Neural progenitor cell (in vitro differentiated cells): ENCODE measurements at regions not wholly inside any gene's neighbourhood (a gene's known extent, or its start where the extent isn't known, plus 50 kb on each side); places are given as distances from the start of the nearest gene placed in this dataset.

ENCODE experiments used
- DNase-seq: peaks from one replicate; pipeline ENCODE4 v3.0.0-alpha.2; 2016; ENCODE audit warnings: low spot score
- H2AFZ ChIP-seq: fragments of 200-600 bp; sonication (generic); replicated peaks from 2 replicates; pipeline ENCODE4 v1.6.1; 2016; ENCODE audit warnings: antibody characterized with exemption
- H3F3A ChIP-seq: fragments of 200-600 bp; sonication (generic); 2 replicates; pipeline ENCODE4 v1.6.1; 2016; ENCODE audit warnings: antibody characterized with exemption, low read depth
- H3K27ac ChIP-seq: fragments of 200-600 bp; sonication (generic); 2 replicates; pipeline ENCODE4 v1.5.1; 2016; ENCODE audit warnings: mild to moderate bottlenecking
- H3K27me3 ChIP-seq: fragments of 200-600 bp; sonication (generic); 2 replicates; pipeline ENCODE4 v1.6.1; 2016; ENCODE audit warnings: mild to moderate bottlenecking, moderate library complexity
- H3K36me3 ChIP-seq: fragments of 200-600 bp; sonication (generic); 2 replicates; pipeline ENCODE4 v1.5.1; 2016
- H3K4me1 ChIP-seq: fragments of 200-600 bp; sonication (generic); 2 replicates; pipeline ENCODE4 v1.6.1; 2016; ENCODE audit warnings: mixed run types
- H3K4me2 ChIP-seq: fragments of 200-600 bp; sonication (generic); 2 replicates; pipeline ENCODE4 v1.6.1; 2016
- H3K4me3 ChIP-seq: fragments of 200-600 bp; sonication (generic); 2 replicates; pipeline ENCODE4 v1.5.1; 2016
- H3K79me2 ChIP-seq: fragments of 200-600 bp; sonication (generic); 2 replicates; pipeline ENCODE4 v1.6.1; 2016; ENCODE audit warnings: low read depth
- H3K9ac ChIP-seq: fragments of 200-600 bp; sonication (generic); 2 replicates; pipeline ENCODE4 v1.6.1; 2016
- H3K9me3 ChIP-seq: fragments of 200-600 bp; sonication (generic); 2 replicates; pipeline ENCODE4 v1.5.1; 2016; ENCODE audit warnings: low read depth
- H4K20me1 ChIP-seq: fragments of 200-600 bp; sonication (generic); 2 replicates; pipeline ENCODE4 v1.6.1; 2016; ENCODE audit warnings: low read depth
- H3K27ac Mint-ChIP-seq: 3 replicates; pipeline ENCODE4 v1.8.0; 2021; ENCODE audit warnings: mixed read lengths
- H3K27me3 Mint-ChIP-seq: 2 replicates; pipeline ENCODE4 v1.8.0; 2022; ENCODE audit warnings: low read depth, mild to moderate bottlenecking, inconsistent platforms, moderate library complexity, mixed read lengths; ENCODE audit not compliant: insufficient read depth
- H3K36me3 Mint-ChIP-seq: 3 replicates; pipeline ENCODE4 v1.8.0; 2021; ENCODE audit warnings: mixed read lengths
- H3K4me1 Mint-ChIP-seq: 3 replicates; pipeline ENCODE4 v1.8.0; 2021; ENCODE audit warnings: mixed read lengths
- H3K4me3 Mint-ChIP-seq: 3 replicates; pipeline ENCODE4 v1.8.0; 2021; ENCODE audit warnings: mild to moderate bottlenecking, moderate library complexity, mixed read lengths
- H3K9me3 Mint-ChIP-seq: 3 replicates; pipeline ENCODE4 v1.8.0; 2020; ENCODE audit warnings: mixed read lengths
- EZH2 ChIP-seq: fragments of 200-600 bp; sonication (generic); IDR thresholded peaks from 2 replicates; pipeline ENCODE4 v1.6.1; 2017; ENCODE audit warnings: antibody characterized with exemption, mild to moderate bottlenecking, moderate library complexity
- EZH2phosphoT487 ChIP-seq: fragments of 200-600 bp; sonication (generic); IDR thresholded peaks from 2 replicates; pipeline ENCODE4 v1.6.1; 2017; ENCODE audit warnings: antibody characterized with exemption
- TF ChIP-seq, protein P1 (sequence below): fragments of 200-600 bp; sonication (generic); IDR thresholded peaks from 2 replicates; pipeline ENCODE4 v1.5.1; 2017; ENCODE audit warnings: antibody characterized with exemption, mild to moderate bottlenecking

DNA sequence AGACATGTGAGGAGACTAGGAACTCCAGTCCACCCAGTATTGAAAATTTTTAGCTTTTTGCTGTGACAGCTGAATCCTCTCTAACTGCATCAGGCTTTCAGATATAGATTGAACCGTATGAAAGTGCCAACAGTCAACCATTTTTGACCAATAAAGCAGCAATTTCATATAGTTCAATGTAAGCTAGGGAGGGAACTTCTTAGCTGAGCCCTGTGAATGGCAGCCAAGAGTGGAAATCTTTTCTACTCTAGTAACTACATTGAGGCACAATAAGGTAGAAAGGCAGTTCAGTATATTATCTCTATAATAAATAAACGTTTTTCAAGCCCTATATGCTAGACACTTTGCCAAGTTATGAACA is 96.3 kb upstream of the TANK start:
- H3K79me2 ChIP-seq, result no peaks in the 10 kb centered on the region
- Mint-ChIP-seq H3K4me1 (peaks cover 4% of the 10 kb centered on the region), H3K27ac (no peak overlapping the region), H3K27me3 (peaks cover 2% of the 10 kb centered on the region), H3K36me3 (no peaks in the 10 kb centered on the region), H3K9me3 (no peaks in the 10 kb centered on the region), H3K4me3 (no peak overlapping the region)
- H3K27ac ChIP-seq, result no peak overlapping the region
- no peak overlapping the region for H3K4me2 ChIP-seq
- no peaks in the 10 kb centered on the region for H3K36me3 ChIP-seq
- DNase-seq, result no peak
- H2AFZ ChIP-seq, result no peak overlapping the region
- no peaks in the 10 kb centered on the region for H3K9me3 ChIP-seq
- no peak for TF ChIP-seq EZH2
- TF ChIP-seq, protein P1, sequence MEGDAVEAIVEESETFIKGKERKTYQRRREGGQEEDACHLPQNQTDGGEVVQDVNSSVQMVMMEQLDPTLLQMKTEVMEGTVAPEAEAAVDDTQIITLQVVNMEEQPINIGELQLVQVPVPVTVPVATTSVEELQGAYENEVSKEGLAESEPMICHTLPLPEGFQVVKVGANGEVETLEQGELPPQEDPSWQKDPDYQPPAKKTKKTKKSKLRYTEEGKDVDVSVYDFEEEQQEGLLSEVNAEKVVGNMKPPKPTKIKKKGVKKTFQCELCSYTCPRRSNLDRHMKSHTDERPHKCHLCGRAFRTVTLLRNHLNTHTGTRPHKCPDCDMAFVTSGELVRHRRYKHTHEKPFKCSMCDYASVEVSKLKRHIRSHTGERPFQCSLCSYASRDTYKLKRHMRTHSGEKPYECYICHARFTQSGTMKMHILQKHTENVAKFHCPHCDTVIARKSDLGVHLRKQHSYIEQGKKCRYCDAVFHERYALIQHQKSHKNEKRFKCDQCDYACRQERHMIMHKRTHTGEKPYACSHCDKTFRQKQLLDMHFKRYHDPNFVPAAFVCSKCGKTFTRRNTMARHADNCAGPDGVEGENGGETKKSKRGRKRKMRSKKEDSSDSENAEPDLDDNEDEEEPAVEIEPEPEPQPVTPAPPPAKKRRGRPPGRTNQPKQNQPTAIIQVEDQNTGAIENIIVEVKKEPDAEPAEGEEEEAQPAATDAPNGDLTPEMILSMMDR, result no peak
- no peak for TF ChIP-seq EZH2phosphoT487
- H4K20me1 ChIP-seq, result no peaks in the 10 kb centered on the region
- H3K27me3 ChIP-seq, result no peaks in the 10 kb centered on the region
- no peaks in the 10 kb centered on the region for H3K4me1 ChIP-seq
- H3F3A ChIP-seq, result no peaks in the 10 kb centered on the region
- no peak overlapping the region for H3K9ac ChIP-seq
- no peak overlapping the region for H3K4me3 ChIP-seq

DNA sequence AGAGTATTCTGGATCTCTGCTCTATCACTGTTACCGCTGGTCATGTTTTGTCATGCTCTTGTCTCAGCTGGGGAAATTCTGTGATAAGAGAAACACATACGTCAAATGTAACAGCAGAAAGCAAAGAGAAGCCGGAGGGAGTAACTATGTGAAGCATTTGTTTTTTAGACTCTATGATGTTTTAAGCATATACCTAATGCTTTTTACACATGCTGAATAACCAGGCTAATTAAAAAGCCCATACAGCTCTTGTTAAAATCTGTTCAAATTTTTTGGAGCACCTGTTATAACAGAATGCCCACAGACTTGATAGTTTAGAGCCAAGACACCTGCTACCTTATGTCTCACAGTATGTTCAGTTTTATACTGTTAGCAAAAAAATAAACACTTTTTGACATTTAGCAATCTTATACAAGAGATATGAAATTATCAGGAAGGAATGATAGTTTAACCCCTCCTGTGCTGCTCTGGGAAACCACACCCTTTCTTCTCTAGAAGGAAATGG is 92.3 kb upstream of the TANK start:
- Mint-ChIP-seq H3K4me1 (peaks cover 4% of the 10 kb centered on the region), H3K9me3 (no peaks in the 10 kb centered on the region), H3K27ac (no peak overlapping the region), H3K27me3 (peaks cover 2% of the 10 kb centered on the region), H3K36me3 (no peaks in the 10 kb centered on the region), H3K4me3 (no peak overlapping the region)
- H3K4me2 ChIP-seq, result no peak overlapping the region
- H3K9me3 ChIP-seq, result no peaks in the 10 kb centered on the region
- no peaks in the 10 kb centered on the region for H3K36me3 ChIP-seq
- H3K9ac ChIP-seq, result no peak overlapping the region
- no peaks in the 10 kb centered on the region for H3K79me2 ChIP-seq
- no peak overlapping the region for H2AFZ ChIP-seq
- H3K4me1 ChIP-seq, result no peaks in the 10 kb centered on the region
- no peaks in the 10 kb centered on the region for H3K27me3 ChIP-seq
- TF ChIP-seq EZH2phosphoT487 (no peak), EZH2 (no peak)
- TF ChIP-seq, protein P1, result no peak
- H3K27ac ChIP-seq, result no peak overlapping the region
- no peak overlapping the region for H3K4me3 ChIP-seq
- DNase-seq, result no peak
- H4K20me1 ChIP-seq, result no peaks in the 10 kb centered on the region
- H3F3A ChIP-seq, result no peaks in the 10 kb centered on the region

DNA sequence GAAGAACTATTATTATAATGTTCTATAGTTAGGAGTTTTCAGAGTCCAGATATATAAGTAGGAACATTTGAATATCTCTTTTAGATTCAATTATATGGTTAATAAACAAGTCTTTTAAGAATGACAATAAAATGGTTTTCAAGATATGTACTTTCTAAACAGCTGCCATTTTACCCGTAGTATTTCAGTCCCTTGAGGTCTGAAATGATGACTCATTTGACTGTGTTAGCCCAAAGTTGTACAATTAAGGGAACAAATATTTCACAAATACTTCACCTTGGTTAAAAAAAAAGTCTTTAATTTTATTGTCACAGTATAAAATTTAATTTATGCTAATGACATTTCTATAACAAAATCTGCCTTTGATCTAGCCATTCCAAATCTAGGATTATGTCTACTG is 91.6 kb upstream of the TANK start:
- Mint-ChIP-seq H3K36me3 (no peaks in the 10 kb centered on the region), H3K27ac (no peak overlapping the region), H3K4me3 (no peak overlapping the region), H3K9me3 (no peaks in the 10 kb centered on the region), H3K4me1 (peaks cover 2% of the 10 kb centered on the region), H3K27me3 (peaks cover 4% of the 10 kb centered on the region)
- no peak overlapping the region for H3K9ac ChIP-seq
- no peak overlapping the region for H3K4me2 ChIP-seq
- H3K79me2 ChIP-seq, result no peaks in the 10 kb centered on the region
- H3K4me1 ChIP-seq, result no peaks in the 10 kb centered on the region
- no peaks in the 10 kb centered on the region for H3K9me3 ChIP-seq
- H3K36me3 ChIP-seq, result no peaks in the 10 kb centered on the region
- no peak overlapping the region for H3K4me3 ChIP-seq
- TF ChIP-seq, protein P1, result no peak
- TF ChIP-seq EZH2phosphoT487 (no peak), EZH2 (no peak)
- no peaks in the 10 kb centered on the region for H4K20me1 ChIP-seq
- no peaks in the 10 kb centered on the region for H3K27me3 ChIP-seq
- no peak overlapping the region for H2AFZ ChIP-seq
- DNase-seq, result no peak
- H3K27ac ChIP-seq, result no peak overlapping the region
- H3F3A ChIP-seq, result no peaks in the 10 kb centered on the region
